Neutrophil (primary cell): ENCODE measurements at regions not wholly inside any gene's neighbourhood (a gene's known extent, or its start where the extent isn't known, plus 50 kb on each side); places are given as distances from the start of the nearest gene placed in this dataset.

ENCODE experiments used
- H3K27ac ChIP-seq: fragments of 200-600 bp; sonication (generic); 2 replicates; pipeline ENCODE4 v1.5.1; 2016; ENCODE audit warnings: mild to moderate bottlenecking, moderate library complexity
- H3K27me3 ChIP-seq: fragments of 200-600 bp; sonication (generic); 2 replicates; pipeline ENCODE4 v1.6.0; 2016; ENCODE audit warnings: mild to moderate bottlenecking
- H3K36me3 ChIP-seq: fragments of 200-600 bp; sonication (generic); 2 replicates; pipeline ENCODE4 v1.5.1; 2017
- H3K4me1 ChIP-seq, 2 experiments: fragments of 200-600 bp in 1 of 2; sonication (generic) in 1 of 2; 1 replicate in 1 of 2; 2 replicates in 1 of 2; pipeline versions ENCODE4 v1.5.1 to v1.6.1; 2013 to 2016; ENCODE audit warnings: low read depth in 1 of 2, low read length in 1 of 2, mild to moderate bottlenecking in 1 of 2, moderate library complexity in 1 of 2; ENCODE audit not compliant: control insufficient read depth in 1 of 2, insufficient read depth in 1 of 2
- H3K4me3 ChIP-seq, 2 experiments: fragments of 200-600 bp in 1 of 2; sonication (generic) in 1 of 2; 1 replicate in 1 of 2; 2 replicates in 1 of 2; pipeline ENCODE4 v1.5.1; 2013 to 2016; ENCODE audit warnings: low read depth in 1 of 2, low read length in 1 of 2, mild to moderate bottlenecking in 1 of 2, moderate library complexity in 1 of 2
- H3K9me3 ChIP-seq: fragments of 200-600 bp; sonication (generic); 2 replicates; pipeline ENCODE4 v1.5.1; 2016
- CTCF ChIP-seq: fragments of 200-600 bp; sonication (generic); IDR thresholded peaks from 2 replicates; pipeline ENCODE4 v1.5.1; 2016; ENCODE audit warnings: antibody characterized with exemption

- peaks cover 60% of the 10 kb centered on the region for H3K27me3 ChIP-seq
- H3K27ac ChIP-seq, result no peak overlapping the region
- no peaks in the 10 kb centered on the region for H3K4me1 ChIP-seq
- H3K36me3 ChIP-seq, result no peaks in the 10 kb centered on the region
- H3K9me3 ChIP-seq, result no peaks in the 10 kb centered on the region
- no peak for TF ChIP-seq CTCF
- no peak overlapping the region for H3K4me3 ChIP-seq
Measured at GRCh38 chr14:96727980-96728717, 69.0 kb upstream of the VRK1 start.

- no peak overlapping the region for H3K4me3 ChIP-seq
- TF ChIP-seq CTCF, result no peak
- no peaks in the 10 kb centered on the region for H3K36me3 ChIP-seq
- no peak overlapping the region for H3K27ac ChIP-seq
- H3K4me1 ChIP-seq, result no peaks in the 10 kb centered on the region
- H3K27me3 ChIP-seq, result peaks cover 71% of the 10 kb centered on the region
- no peaks in the 10 kb centered on the region for H3K9me3 ChIP-seq
Measured at GRCh38 chr14:96729889-96730288, 67.3 kb upstream of the VRK1 start.

- H3K27me3 ChIP-seq, result peaks cover 74% of the 10 kb centered on the region
- no peaks in the 10 kb centered on the region for H3K36me3 ChIP-seq
- no peaks in the 10 kb centered on the region for H3K9me3 ChIP-seq
- H3K4me1 ChIP-seq, result no peaks in the 10 kb centered on the region
- no peak overlapping the region for H3K4me3 ChIP-seq
- TF ChIP-seq CTCF, result no peak
- no peak overlapping the region for H3K27ac ChIP-seq
Measured at GRCh38 chr14:96730386-96730785, 66.8 kb upstream of the VRK1 start.

GRCh38 chr14:96734076-96734622 lies 63.0 kb upstream of the VRK1 start:
- Histone ChIP-seq H3K4me3 (no peak overlapping the region), H3K36me3 (no peaks in the 10 kb centered on the region), H3K4me1 (peaks cover 9 to 10% of the 10 kb centered on the region in 2 experiments), H3K27me3 (peaks cover 87% of the 10 kb centered on the region), H3K9me3 (no peaks in the 10 kb centered on the region), H3K27ac (no peak overlapping the region)
- TF ChIP-seq CTCF, result no peak

GRCh38 chr14:96735526-96735925 lies 61.7 kb upstream of the VRK1 start:
- no peak overlapping the region for H3K27ac ChIP-seq
- no peak overlapping the region for H3K4me3 ChIP-seq
- peaks cover 88% of the 10 kb centered on the region for H3K27me3 ChIP-seq
- H3K4me1 ChIP-seq, result peaks cover 9 to 10% of the 10 kb centered on the region in 2 experiments
- no peaks in the 10 kb centered on the region for H3K9me3 ChIP-seq
- no peaks in the 10 kb centered on the region for H3K36me3 ChIP-seq
- TF ChIP-seq CTCF, result no peak
